IPS-11a (cell line): ENCODE measurements at regions not wholly inside any gene's neighbourhood (a gene's known extent, or its start where the extent isn't known, plus 50 kb on each side); places are given as distances from the start of the nearest gene placed in this dataset.
"Not testable (repeated sequence)": the region's sequence is repeated elsewhere in the genome, so short reads cannot be mapped to it uniquely, and the experiment has no call there.

Experiments
- H3K4me3 ChIP-seq: one replicate; pipeline ENCODE4 v1.5.1; 2013; ENCODE audit warnings: low read depth, low read length, control low read depth

GRCh38 chr12:91893476-91893875 is 252.2 kb downstream of the BTG1 start:
- H3K4me3 ChIP-seq, result no peak overlapping the region

DNA sequence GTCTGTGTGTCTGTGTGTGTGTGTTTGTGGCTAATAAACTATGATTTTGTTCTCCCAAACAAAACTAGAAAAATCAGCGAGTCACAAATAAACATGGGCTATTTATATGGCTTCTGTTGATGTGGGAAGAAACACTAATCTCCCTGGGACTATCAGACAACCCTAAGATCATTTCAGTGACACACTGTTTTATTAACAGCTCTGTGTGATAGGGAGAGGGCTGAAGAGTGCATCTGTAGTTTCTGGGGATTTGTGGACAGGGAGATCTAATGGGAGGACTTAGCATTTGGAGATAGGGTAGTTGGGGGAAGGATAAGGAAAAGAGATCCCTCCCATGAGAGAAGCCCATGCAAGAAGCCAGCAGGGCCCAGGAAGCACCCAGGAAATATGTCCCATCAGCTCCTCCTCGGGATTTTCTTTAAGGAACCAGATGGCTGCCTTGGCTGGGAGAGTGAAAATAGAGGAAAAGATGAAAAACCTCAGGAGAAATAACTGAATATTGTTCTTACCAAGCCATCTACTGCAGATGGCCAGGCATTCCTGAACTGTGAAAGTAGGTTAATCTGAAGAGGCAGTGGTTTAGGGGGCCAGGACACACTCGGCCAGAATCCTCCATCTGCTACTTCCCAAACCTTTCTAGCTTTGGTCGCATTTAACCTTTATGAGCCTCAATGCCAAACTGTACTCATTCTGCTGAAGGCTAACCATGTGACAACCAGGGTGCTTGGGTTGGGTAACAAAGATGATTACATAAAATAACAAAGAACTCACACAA is 253.4 kb downstream of the BTG1 start:
- no peak overlapping the region for H3K4me3 ChIP-seq

DNA sequence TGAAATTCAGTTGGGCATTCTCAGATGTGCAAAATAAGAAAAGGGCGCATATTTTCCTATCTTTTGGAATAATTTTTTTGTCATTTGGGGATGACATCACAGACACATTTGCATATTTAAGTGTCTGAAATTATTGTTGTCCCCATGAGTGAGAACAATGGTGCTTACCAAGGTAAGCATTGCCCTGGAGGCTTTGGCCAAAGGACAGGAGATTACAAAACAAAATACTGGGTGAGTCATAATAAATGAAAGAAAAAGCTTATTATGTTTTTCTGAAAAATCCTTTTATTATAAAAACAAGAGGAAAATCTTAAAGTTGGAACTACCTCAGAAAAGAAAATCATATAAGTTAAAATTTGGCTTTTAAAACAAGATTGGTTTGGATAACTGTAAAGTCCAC is 254.9 kb downstream of the BTG1 start:
- no peak overlapping the region for H3K4me3 ChIP-seq

- H3K4me3 ChIP-seq, result no peak overlapping the region
Observed at GRCh38 chr12:91889910-91890309, 255.7 kb downstream of the BTG1 start.

- no peak overlapping the region for H3K4me3 ChIP-seq
Observed at GRCh38 chr12:91889059-91889458, 256.6 kb downstream of the BTG1 start.

- no peak overlapping the region for H3K4me3 ChIP-seq
Observed at GRCh38 chr12:91887957-91888356, 257.7 kb downstream of the BTG1 start.

DNA sequence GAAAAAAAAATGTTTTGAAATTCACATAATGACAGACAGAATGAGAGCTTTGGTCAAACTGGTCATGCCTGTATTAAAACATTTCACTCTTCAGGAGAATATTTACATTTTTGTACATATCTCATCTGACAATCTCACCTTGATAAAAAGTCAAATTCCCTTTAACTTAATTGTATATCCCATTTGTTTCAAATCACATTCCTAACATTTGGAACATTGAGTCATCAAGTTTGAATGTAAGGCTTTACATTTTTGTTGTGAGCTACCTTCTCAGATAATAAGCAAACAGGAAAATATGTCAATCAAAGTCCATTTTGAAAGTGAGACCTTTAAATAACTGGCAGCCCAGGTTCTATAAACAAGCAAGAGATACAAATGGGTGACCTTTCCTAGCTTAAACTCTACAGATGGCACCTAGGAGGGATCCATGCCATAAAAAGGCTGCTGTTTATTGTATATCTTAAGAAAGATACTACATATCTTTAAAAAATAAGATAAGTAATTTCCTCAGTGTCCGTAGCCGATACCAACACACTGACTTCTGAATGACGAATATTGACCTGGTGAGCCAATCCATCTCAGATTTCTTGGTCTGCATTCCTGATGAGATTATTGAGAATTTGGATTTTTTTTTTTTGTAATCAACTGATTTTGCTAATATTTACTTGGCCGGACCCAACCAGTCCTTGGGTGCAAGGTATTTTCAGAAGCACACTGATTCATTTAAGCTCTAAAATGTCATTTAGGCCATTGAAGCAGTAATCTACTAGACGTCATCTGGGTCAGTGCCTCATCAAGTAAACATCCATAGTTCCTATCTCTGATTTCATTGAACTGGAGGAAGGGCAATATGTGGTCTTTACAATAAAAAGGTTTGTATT is 259.6 kb downstream of the BTG1 start:
- H3K4me3 ChIP-seq, result no peak overlapping the region

- no peak overlapping the region for H3K4me3 ChIP-seq
Observed at GRCh38 chr12:91884230-91884629, 261.4 kb downstream of the BTG1 start.

GRCh38 chr12:91883811-91884210 is 261.8 kb downstream of the BTG1 start:
- H3K4me3 ChIP-seq, result no peak overlapping the region

- no peak overlapping the region for H3K4me3 ChIP-seq
Observed at GRCh38 chr12:91882910-91883309, 262.7 kb downstream of the BTG1 start.

DNA sequence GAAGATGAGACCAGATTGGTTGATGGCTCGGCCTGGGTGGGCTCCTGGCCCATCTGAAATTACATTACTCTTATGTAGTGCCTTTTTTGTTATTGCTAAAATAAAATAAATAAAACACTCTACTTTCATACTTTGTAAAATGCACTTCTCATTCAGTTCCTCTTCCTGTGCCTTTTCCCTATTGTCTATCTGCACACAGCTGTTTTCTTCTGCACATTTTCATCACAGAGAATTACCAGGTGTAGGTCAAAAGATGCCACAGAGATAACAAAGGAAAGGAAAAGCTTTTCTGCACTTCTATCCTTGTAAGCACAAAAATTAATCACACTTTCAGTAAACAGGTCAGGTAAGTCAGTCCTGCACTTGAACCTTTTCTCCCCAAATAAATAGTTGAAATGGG is 265.1 kb downstream of the BTG1 start:
- H3K4me3 ChIP-seq, result no peak overlapping the region

GRCh38 chr12:91877456-91878235 is 268.0 kb downstream of the BTG1 start:
- H3K4me3 ChIP-seq, result no peak overlapping the region

- H3K4me3 ChIP-seq, result no peak overlapping the region
Observed at GRCh38 chr12:91877022-91877421, 268.6 kb downstream of the BTG1 start.

DNA sequence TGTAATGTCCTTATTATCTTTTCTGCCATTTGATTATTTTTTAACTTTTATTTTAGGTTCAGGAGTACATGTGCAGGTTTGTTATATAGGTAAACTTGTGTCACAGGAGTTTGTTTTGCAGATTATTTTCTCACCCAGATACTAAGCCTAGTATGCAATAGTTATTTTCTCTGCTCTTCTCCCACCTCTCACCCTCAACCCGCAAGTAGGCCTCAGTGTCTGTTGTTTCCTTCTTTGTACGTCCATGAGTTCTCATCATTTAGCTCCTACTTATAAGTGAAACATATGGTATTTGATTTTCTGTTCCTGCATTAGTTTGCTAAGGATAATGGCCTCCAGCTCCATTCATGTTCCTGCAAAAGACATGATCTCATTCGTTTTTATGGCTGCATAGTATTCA is 270.0 kb downstream of the BTG1 start:
- H3K4me3 ChIP-seq, result not testable (repeated sequence)

DNA sequence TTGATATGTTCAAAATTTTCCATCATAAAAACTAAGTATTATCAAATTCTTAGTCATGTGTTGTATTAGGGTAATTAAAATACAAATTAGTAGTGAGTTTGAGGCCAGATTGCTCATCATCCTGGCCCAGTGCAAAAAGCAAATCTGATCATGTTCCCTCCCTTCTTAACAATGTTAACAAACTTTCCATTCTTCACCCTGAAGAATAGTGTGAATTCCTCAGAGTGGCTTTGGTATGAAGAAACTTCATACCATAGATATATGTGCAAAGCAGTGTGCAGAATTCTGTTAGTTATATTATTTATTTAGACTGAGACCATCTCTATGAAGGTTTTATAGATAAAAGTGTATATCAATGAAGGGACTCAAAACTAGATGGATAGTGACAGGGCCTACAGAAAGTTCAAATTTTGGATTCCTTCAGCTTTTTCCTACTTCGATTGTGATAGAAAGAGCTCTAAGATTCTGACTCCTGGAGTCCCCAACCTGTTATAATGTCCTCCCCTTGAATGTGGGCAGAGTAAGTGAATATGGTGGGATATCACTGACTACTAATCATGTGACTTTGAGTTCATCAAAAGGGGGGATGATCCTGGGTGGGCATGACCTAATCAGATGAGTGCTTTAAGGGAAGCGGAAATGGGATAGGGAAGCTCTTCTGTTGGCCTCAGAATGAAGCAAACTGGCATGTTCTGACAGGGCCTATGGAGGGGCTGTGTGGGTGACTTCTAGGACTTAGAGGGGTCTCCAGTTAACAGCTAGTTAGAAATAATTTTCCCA is 271.4 kb downstream of the BTG1 start:
- no peak overlapping the region for H3K4me3 ChIP-seq

DNA sequence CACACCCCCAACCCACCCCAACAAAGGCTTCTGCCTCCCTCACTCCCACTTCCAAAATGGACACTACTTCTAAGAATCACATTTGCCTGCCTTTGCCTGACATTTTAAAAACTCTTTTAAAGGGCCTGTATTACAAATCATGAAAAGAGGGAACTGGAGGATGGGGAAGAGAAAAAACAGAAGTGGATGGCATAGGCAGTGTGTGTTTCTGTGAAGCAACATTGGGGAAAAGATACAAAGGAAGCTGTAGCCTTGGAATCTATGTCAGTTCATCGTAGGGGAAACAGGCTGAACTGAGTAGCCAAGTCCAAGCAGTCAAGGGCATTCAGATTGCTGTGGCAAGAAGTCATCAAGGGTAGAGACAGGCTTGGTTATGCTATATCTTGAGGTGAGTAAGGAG is 273.9 kb downstream of the BTG1 start:
- H3K4me3 ChIP-seq, result no peak overlapping the region

DNA sequence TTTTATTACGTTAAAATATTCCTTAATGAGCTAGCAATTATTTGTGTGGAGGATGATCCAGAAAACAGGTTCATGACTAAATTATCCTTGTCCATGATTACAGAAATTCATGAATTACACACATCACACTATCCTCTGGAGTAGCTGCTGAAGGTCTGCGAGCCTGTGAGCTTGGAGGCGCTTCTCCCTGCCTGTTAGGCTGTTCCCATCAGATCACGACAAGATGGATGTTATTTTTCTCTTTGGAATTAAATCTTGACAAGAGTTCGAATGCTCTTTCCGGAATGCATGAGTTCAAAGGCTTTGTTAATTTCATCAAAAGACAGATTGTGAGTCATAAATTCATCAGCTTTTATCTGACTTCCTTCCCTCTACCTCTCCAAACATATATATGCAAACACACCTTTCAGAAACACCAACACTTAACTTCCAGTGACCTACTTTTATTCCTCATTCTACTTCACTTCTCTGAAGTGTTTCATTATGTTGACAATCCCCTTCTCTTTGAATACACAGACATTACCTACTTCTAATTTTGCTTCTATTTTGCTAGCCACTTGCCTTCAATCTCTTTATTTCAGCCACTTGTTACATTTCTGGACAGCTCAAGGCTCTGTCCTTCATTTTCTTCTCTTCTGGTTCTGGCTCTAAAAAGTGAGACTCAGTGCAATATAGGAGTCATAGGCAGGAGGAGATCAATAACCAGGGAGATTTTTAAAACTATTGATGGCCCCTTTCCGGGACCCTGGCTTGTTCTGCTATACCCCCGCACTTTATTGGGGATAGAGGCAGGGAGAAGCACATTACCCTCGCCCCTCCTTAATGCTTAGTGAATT is 274.6 kb downstream of the BTG1 start:
- no peak overlapping the region for H3K4me3 ChIP-seq

- no peak overlapping the region for H3K4me3 ChIP-seq
Observed at GRCh38 chr12:91868054-91868453, 277.6 kb downstream of the BTG1 start.

DNA sequence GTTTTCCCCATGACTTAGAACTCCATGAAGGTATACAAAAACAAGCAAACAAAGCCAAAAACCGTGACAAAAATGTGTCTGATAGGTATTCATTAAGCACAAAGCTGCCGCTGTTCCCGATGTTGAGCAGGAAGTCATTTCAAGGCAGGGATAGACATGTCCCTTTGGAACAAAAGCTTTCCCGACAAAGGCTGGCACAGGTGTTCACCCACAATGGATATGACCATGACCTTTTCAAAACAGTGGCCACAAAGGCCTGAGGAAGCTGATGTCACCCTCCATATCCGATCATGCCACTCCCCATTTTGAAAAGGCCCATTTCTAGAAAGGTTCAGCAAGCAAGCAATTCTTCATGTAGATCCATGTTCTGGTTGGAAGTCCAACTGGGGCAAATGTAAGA is 279.1 kb downstream of the BTG1 start:
- no peak overlapping the region for H3K4me3 ChIP-seq

DNA sequence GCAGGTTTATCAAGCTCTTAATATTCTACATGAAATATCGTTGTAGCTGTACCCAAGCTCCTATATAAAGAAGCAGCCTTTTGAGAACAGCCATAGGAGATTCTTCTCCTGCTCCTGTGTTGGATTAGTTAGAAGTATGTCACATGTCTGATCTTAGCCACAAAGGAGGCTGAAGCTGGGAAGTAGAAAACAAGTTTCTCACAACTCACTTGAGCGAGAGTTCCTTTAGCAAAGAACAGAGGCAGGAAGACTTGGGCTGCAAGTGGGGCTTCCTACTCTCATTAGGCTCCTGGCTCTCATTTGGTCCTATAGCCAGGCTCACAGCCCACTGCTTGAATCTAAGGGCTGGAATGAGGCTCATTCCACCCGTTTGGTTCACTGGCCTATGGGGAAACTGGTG is 281.9 kb downstream of the BTG1 start:
- H3K4me3 ChIP-seq, result no peak overlapping the region
